Fibroblast of villous mesenchyme (primary cell): ENCODE measurements at regions not wholly inside any gene's neighbourhood (a gene's known extent, or its start where the extent isn't known, plus 50 kb on each side); places are given as distances from the start of the nearest gene placed in this dataset.

Source experiments
- DNase-seq: peaks from one replicate; pipeline ENCODE4 v3.0.0-alpha.2; 2010; ENCODE audit warnings: low read depth
- H3K4me3 ChIP-seq: 2 replicates; pipeline ENCODE4 v1.5.1; 2011; ENCODE audit warnings: low read depth, mild to moderate bottlenecking, low read length
- TF ChIP-seq, protein P1 (sequence below): IDR thresholded peaks from 2 replicates; pipeline ENCODE4 v1.5.1; 2012; ENCODE audit warnings: low read depth, mild to moderate bottlenecking, low read length; ENCODE audit not compliant: insufficient read depth

DNA sequence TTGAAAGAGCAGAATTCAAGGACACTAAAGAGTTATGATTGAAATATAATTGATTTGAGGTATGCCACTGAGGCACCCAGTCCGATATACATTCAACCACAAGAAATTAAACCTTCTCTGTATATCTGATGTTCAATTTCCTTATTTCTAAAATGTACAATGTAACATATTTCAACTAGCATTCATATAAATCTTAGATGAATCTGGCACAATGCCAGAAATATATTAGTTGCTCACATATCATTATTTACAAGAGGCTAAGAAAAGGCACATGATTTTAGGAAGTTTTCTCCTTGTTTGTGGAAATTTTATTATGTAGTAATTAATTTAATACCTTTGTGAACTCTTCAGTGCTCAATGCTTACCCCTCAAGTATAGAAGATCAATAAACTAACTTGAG is 532.3 kb downstream of the KCNA4 start:
- DNase-seq = no peak
- TF ChIP-seq, protein P1, sequence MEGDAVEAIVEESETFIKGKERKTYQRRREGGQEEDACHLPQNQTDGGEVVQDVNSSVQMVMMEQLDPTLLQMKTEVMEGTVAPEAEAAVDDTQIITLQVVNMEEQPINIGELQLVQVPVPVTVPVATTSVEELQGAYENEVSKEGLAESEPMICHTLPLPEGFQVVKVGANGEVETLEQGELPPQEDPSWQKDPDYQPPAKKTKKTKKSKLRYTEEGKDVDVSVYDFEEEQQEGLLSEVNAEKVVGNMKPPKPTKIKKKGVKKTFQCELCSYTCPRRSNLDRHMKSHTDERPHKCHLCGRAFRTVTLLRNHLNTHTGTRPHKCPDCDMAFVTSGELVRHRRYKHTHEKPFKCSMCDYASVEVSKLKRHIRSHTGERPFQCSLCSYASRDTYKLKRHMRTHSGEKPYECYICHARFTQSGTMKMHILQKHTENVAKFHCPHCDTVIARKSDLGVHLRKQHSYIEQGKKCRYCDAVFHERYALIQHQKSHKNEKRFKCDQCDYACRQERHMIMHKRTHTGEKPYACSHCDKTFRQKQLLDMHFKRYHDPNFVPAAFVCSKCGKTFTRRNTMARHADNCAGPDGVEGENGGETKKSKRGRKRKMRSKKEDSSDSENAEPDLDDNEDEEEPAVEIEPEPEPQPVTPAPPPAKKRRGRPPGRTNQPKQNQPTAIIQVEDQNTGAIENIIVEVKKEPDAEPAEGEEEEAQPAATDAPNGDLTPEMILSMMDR = no peak
- no peak overlapping the region for H3K4me3 ChIP-seq

DNA sequence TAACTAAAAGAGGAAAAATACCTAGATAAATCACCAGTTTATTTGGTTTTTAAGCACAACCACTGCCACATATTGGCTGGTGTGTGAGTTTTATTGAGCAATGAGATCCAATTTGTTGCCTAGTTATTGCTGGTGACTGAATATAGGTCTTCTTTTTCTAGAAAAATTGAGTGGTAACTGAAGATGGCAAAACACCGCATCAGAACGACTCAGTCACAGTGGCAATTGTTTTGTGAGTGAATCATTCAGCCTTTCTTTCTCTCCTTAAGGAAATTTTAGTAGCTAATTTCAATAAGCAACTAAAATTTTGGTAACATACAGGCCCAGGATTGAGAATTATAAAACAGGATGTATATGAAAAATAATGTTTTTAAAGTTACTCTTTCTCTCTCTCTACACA is 533.0 kb downstream of the KCNA4 start:
- no peak overlapping the region for H3K4me3 ChIP-seq
- TF ChIP-seq, protein P1 = no peak
- no peak for DNase-seq

DNA sequence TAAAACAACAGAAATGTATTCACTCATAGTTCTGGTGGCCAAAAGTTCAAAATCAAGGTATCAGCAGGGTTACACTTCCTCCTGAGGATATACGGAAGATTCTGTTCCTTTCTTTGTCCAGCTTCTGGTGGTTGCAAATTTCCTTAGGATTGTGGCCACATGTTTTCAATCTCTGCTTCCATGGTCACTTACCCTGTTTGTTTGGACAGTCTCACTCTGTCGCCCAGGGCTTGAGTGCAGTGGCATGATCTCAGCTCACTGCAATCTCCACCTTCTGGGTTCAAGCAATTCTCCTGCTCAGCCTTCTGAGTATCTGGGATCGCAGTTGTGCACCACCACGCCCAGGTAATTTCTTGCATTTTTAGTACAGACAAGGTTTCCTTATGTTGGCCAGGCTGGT is 534.3 kb downstream of the KCNA4 start:
- TF ChIP-seq, protein P1 = no peak
- H3K4me3 ChIP-seq = no peak overlapping the region
- DNase-seq = no peak

DNA sequence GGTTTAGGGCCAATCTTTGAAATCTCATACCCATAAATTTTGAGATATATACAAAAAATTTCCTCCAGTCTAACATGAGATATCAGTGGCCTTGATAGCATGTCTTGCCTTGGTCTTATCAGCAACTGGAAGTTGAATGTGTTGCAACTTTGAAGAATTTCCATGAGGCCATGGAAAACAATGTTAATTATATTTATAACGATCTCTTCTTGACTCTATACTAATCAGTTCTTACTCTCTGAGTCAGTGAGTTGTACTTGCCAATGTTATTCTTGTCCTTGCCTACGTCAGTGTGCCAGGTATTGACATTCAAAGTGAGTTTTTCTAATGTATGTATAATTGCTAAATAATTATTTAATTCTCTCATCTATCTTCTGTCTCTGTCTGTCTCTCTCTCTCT is 535.1 kb downstream of the KCNA4 start:
- DNase-seq = no peak
- TF ChIP-seq, protein P1 = no peak
- no peak overlapping the region for H3K4me3 ChIP-seq

DNA sequence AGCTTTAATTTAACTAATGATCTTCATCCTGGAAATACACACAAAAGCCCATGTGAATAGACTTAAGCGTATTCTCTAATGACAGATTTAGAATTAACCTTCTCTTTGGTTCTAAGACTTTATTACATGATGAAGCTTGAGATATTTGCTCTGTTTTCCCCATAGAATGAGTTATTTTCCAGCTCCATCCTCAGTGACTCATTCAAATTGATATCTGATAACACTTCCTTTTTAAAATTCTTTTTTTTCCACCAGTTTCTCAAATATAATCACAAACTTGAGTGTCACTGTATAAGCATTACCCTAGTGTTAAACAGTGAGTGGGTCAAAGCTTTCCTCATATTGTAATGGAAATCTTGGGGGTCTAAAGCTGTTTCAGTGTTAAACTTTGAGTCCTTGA is 535.8 kb downstream of the KCNA4 start:
- H3K4me3 ChIP-seq = no peak overlapping the region
- no peak for DNase-seq
- TF ChIP-seq, protein P1 = no peak

DNA sequence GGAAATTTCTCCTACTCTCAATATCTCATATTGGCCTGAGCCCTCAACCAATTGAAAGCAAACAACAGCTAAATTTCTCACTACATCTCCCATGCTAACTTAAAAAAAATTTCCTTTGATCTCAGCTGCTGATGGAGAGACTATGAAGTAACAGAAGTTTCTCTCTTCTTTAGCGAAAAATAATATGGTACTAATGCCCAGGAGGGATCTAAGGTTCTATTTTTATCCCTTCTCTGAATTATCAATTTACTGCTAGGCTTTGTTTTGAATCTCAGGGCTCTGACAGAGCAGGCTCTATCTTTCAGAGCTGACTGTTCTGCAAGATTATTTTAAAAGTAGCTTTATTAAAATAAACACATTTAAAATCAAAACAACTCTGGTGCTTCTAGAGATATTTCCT is 558.6 kb downstream of the KCNA4 start:
- H3K4me3 ChIP-seq = no peak overlapping the region
- TF ChIP-seq, protein P1 = no peak
- no peak for DNase-seq

DNA sequence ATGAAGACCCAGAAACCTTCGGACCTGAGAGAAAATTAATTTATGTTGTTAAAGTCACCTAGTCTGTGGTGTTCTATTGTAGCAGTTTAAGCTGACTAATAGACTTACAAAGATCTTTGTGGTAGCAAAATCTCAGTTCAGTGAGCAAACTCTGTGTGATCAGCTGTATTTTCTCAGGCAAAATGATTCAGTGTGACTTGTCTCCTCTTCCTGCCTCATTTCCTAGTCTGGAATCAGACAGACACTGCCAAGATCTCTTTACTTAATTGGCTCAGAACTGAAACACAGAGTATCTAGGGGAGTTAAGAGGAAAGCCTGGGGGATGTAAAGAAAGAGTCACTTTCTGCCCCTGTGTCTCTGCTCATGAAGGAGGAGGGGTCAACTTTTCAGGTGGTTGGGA is 564.7 kb downstream of the KCNA4 start:
- DNase-seq = no peak
- TF ChIP-seq, protein P1 = no peak
- H3K4me3 ChIP-seq = no peak overlapping the region
